Mesothelial cell of epicardium (in vitro differentiated cells): ENCODE measurements at regions not wholly inside any gene's neighbourhood (a gene's known extent, or its start where the extent isn't known, plus 50 kb on each side); places are given as distances from the start of the nearest gene placed in this dataset.

ENCODE experiments used
- DNase-seq, 2 experiments: peaks; one replicate each; pipeline ENCODE4 v3.0.0; 2021; ENCODE audit warnings: low spot score in 2 of 2; ENCODE audit not compliant: unreplicated experiment in 2 of 2
- H3K27ac Mint-ChIP-seq: 2 replicates; pipeline ENCODE4 v1.8.0; 2021; ENCODE audit warnings: mixed read lengths
- H3K27me3 Mint-ChIP-seq: 2 replicates; pipeline ENCODE4 v1.8.0; 2021; ENCODE audit warnings: low read depth, mixed read lengths
- H3K36me3 Mint-ChIP-seq: 2 replicates; pipeline ENCODE4 v1.8.0; 2021; ENCODE audit warnings: mixed read lengths
- H3K4me1 Mint-ChIP-seq: 2 replicates; pipeline ENCODE4 v1.8.0; 2021; ENCODE audit warnings: mixed read lengths
- H3K4me3 Mint-ChIP-seq: 2 replicates; pipeline ENCODE4 v1.8.0; 2021; ENCODE audit warnings: mild to moderate bottlenecking, moderate library complexity, mixed read lengths
- H3K9me3 Mint-ChIP-seq: 2 replicates; pipeline ENCODE4 v1.8.0; 2021; ENCODE audit warnings: mixed read lengths
- TF ChIP-seq, protein P1 (sequence below): fragments of 200-600 bp; sonication (generic); IDR thresholded peaks from one replicate; pipeline ENCODE4 v1.5.0; 2021; ENCODE audit warnings: antibody characterized with exemption; ENCODE audit not compliant: unreplicated experiment

DNA sequence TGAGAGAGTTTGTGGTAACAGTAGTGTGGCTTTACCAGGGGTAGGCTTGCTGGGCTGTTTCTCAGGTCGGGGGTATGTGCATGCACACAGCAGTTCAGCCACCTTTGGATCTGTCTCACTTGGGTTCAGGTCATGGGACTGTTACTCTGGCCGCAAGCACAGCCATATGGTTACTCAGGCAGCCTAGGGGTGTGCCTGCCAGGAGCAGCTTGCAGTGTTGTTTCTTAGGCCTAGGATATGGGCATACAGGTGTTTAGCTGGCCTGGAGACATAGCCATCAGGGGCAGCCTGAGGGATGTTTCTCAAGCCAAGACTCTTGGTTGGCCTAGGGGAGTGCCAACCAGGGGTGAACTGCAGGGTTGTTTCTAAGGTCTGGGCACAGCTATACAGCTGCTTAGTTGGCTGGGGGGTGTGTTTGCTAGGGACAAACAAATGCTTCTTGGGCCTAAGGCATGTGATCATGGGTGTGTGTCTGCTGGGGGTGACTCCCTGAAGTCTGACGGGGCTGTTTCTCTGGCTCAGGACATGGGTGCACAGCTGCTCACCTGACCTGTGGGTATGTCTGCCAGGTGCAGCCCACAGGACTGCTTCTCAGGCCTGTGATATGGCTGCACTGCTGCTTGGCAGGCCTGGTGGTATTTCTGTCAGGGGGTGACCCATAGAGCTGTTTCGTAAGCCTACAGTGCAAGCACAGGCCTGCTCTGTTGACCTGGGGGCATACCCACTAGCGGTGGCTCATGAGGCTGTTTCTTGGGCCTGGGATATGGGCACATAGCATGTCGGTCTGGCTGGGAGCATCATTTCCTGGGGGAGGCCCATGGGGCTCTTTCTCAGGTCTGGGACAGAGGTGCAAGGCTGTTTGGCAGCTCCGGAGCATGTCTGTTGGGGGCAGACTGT is 168.0 kb upstream of the THRB start:
- no peaks in the 10 kb centered on the region for H3K9me3 Mint-ChIP-seq
- no peak overlapping the region for H3K27ac Mint-ChIP-seq
- no peak overlapping the region for H3K4me3 Mint-ChIP-seq
- no peak for DNase-seq
- no peaks in the 10 kb centered on the region for H3K27me3 Mint-ChIP-seq
- TF ChIP-seq, protein P1, sequence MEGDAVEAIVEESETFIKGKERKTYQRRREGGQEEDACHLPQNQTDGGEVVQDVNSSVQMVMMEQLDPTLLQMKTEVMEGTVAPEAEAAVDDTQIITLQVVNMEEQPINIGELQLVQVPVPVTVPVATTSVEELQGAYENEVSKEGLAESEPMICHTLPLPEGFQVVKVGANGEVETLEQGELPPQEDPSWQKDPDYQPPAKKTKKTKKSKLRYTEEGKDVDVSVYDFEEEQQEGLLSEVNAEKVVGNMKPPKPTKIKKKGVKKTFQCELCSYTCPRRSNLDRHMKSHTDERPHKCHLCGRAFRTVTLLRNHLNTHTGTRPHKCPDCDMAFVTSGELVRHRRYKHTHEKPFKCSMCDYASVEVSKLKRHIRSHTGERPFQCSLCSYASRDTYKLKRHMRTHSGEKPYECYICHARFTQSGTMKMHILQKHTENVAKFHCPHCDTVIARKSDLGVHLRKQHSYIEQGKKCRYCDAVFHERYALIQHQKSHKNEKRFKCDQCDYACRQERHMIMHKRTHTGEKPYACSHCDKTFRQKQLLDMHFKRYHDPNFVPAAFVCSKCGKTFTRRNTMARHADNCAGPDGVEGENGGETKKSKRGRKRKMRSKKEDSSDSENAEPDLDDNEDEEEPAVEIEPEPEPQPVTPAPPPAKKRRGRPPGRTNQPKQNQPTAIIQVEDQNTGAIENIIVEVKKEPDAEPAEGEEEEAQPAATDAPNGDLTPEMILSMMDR, result no peak
- no peaks in the 10 kb centered on the region for H3K4me1 Mint-ChIP-seq
- H3K36me3 Mint-ChIP-seq, result no peaks in the 10 kb centered on the region

DNA sequence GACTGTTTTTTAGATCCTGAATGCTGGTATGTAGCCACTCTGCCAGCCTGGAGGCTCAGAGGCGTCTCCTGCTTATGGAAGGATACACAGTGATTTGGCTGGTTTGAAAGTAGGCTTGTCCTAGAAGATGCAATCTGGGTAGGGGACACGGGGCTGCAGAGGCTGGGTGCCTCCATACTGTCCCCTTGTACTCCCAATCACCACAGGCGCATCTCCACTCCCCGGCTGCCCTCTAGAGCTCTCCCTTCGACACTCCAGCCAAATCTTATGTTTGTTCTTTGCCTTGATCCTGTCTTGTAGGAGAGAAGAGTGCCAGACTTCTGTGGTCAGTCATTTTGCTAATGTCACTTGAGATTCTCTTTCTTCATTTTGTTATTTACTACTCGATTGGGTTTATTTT is 168.8 kb upstream of the THRB start:
- H3K4me3 Mint-ChIP-seq, result no peak overlapping the region
- no peak for DNase-seq
- no peaks in the 10 kb centered on the region for H3K27me3 Mint-ChIP-seq
- no peaks in the 10 kb centered on the region for H3K4me1 Mint-ChIP-seq
- TF ChIP-seq, protein P1, result no peak
- H3K36me3 Mint-ChIP-seq, result no peaks in the 10 kb centered on the region
- no peaks in the 10 kb centered on the region for H3K9me3 Mint-ChIP-seq
- H3K27ac Mint-ChIP-seq, result no peak overlapping the region

DNA sequence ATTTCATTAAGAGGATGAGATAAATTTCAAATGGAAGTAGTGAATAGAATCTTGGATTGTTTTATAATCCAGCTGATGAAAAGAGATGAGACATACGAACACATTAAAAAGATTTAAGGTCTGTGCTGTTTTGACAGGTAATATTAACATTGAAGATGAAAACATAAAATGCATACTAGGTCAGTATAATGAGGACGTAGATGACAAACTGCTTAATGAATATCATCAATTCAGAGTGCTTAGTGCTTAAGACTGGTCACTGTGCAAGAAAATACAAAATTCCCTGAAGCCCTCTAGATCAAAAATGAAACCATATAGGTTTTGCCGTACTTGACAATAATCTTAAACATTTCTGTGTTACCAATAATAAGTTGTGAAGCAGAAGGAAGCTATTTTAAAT is 173.4 kb upstream of the THRB start:
- no peak overlapping the region for H3K27ac Mint-ChIP-seq
- no peak for DNase-seq
- H3K9me3 Mint-ChIP-seq, result no peaks in the 10 kb centered on the region
- peaks cover 2% of the 10 kb centered on the region for H3K4me1 Mint-ChIP-seq
- no peak overlapping the region for H3K4me3 Mint-ChIP-seq
- TF ChIP-seq, protein P1, result no peak
- H3K27me3 Mint-ChIP-seq, result no peaks in the 10 kb centered on the region
- H3K36me3 Mint-ChIP-seq, result no peaks in the 10 kb centered on the region

DNA sequence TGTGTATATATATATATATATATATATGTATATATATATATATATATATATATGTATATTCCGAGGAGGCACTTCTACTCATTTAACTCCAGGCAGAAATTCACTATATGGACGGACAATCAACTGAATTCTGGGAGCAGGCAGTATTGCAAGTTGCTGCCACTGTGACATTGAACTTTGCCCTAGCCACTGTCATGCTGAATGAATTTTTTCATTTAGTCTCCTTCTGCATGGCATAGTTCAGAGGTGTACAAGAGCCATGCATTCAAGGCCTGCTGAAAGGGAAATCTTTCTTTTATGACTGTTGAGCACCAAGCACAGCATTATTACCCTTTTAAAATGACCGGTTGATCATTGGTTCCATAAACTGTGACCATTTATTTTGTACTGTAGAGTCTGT is 176.2 kb upstream of the THRB start:
- no peaks in the 10 kb centered on the region for H3K36me3 Mint-ChIP-seq
- TF ChIP-seq, protein P1, result no peak
- no peaks in the 10 kb centered on the region for H3K9me3 Mint-ChIP-seq
- no peak overlapping the region for H3K4me3 Mint-ChIP-seq
- peaks cover 5% of the 10 kb centered on the region for H3K4me1 Mint-ChIP-seq
- DNase-seq, result no peak
- H3K27ac Mint-ChIP-seq, result no peak overlapping the region
- H3K27me3 Mint-ChIP-seq, result no peaks in the 10 kb centered on the region

DNA sequence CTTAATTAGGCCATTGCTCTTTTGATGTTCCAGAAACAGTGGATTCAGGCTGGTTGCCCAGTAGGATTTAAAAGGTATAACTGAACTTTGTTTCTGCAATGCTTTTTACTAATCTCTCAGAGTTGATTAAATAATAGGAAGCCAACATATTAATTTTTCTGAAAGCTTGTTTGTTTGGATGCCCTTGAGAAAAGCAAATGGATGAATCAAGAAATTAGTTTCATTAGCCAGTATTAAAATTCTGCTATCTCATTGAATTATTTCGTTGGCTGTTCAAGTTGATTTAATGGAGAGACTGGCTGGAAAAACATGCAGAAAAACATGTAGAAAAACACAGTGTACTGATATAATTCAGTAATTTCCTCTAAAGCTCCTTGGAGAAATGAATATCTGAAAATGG is 178.9 kb upstream of the THRB start:
- TF ChIP-seq, protein P1, result no peak
- Mint-ChIP-seq H3K27me3 (no peaks in the 10 kb centered on the region), H3K9me3 (no peaks in the 10 kb centered on the region), H3K36me3 (no peaks in the 10 kb centered on the region), H3K4me1 (peaks cover 7% of the 10 kb centered on the region), H3K27ac (no peak overlapping the region), H3K4me3 (no peak overlapping the region)
- no peak for DNase-seq
